COLO668 (cell line): ENCODE measurements at regions not wholly inside any gene's neighbourhood (a gene's known extent, or its start where the extent isn't known, plus 50 kb on each side); places are given as distances from the start of the nearest gene placed in this dataset.

Experiments used
- DNase-seq: peaks from one replicate; lab custom pipeline; 2025; ENCODE audit not compliant: unreplicated experiment; lab: John Stamatoyannopoulos, UW

DNA sequence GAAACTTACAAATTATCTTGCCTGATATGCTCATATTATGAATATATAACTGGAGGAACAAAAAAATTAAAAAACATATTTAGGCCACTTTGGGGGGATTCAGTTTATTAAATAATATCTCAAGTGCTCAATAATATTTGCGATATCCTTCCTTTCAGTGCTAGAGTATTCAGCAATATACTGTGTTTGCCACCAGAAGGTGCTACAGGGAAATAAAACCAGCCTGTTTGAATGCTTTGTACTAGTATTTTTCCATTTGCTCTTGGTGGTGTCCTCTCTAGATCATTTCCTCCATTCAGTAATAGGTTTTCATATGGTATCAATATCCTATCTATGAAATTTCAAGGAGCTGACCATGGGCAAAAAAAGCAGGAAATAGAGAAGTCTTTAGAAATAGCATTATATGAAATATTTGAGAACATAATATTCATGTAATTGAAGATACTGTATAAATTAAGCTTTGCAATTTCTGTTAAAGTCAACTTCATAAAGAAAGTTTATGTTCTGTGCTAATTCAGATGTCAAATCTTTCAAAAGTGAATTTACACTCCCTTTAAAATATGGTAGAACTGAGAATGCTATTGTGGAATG is 106.2 kb upstream of the NAV3 start:
- DNase-seq: peak; percentile 24

DNA sequence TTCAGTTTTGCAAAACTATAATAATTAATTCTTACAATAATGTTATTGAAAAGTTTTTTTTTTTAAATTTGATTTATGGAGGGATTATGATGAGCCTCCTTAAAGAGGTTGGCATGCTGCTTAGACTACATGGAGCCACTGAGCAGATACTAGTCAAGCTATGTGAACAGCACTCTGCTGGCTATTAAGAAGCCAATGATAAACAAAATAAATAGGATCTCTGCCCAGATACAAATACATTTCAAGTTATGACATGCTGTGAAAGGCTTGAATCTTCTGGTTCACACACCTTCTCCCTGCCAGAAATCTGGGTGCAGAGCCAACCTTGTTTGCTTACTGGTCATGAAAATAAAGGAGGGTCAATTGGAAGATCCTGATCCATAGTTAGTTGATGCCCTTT is 107.4 kb upstream of the NAV3 start:
- no peak for DNase-seq

DNA sequence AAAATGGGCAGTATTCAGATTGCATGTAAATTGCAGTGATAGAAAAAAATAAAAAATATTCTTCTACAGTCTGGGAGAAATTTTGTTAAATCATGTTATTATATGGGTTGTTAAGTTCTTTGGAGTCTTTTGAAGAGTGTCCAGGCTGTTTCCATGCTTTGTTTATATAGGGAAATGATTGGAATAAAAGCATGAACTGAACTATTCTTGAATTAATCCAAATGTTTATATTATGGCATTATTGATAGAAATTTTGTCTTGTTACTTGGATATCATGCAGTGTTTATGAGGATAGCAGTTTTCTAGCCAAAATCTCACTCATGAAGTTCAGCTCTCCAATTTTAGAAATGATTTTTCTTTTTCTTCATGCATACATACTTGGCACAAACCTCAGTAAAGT is 108.2 kb upstream of the NAV3 start:
- DNase-seq: no peak

DNA sequence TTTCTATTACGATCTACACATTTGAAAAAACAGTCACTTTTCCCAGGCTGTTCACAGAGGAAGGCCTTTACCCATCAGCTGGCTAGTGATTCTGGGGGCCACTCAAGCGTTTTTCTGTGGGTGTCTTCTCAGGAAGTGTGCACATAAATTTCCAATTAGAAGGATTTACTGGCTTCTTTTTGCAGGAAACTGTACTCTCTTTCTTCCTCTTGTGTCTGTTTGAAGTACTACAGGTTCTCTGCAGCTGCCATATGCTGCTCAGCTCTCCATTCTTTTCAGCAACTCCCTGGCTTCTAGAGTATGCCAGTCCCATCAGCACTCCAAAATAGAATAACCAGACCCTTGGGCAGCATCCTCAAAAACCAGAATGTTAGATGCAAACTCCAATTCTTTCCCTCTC is 110.4 kb upstream of the NAV3 start:
- no peak for DNase-seq

DNA sequence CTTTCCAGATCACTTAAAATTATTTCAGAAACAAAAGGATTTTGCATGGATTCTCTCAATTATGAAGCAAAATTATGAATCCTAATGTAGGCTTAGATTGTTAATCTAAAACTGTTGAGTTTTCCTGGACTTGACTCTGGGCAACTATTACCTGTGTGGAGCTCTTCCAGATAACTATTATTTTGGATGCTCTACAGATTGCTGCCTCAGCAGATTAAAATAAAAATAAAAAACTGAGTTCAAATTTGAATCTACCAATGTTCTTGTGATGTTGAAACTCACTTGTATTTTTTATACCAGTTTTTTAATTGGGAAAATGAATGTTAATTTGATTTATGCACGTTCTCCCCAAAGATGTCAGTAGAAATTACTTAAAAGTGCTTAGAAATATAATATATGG is 120.5 kb upstream of the NAV3 start:
- no peak for DNase-seq

DNA sequence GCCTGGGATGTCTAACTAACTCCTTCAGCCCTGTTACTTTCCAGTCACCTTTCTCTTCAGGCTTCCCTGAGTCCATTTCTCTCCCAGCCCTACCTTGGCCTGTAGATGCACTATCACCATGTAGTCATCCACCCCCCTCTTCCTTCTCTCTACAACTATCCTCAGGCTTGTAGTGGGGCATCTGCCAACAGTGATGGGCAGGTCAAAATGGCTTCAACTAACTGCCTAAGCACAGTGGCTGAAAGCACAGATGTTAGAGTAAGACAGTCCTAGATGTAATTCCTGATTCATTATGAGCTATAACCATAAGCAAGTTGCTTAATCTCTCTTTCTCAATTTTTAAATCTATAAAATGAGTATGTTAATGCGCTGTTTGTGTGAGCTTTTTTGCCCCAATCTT is 133.6 kb upstream of the NAV3 start:
- DNase-seq: no peak

DNA sequence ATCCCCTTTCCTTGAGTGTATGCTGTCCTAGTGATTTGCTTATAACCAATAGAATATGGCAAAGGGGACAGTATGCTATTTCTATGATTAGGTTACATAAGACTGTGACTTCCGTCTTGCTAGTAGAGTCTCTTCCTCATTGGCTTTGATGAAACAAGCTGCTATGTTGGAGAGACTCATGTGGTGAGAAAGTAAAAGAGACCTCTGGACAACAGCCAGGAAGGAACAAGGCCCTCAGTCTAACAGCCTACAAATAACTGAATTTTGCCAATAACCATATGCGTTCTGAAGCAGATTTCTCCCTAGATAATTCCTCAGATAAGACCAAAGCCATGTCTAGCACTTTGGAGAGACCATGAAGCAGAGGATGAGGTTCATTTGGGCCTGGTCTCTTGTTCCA is 134.5 kb upstream of the NAV3 start:
- no peak for DNase-seq

DNA sequence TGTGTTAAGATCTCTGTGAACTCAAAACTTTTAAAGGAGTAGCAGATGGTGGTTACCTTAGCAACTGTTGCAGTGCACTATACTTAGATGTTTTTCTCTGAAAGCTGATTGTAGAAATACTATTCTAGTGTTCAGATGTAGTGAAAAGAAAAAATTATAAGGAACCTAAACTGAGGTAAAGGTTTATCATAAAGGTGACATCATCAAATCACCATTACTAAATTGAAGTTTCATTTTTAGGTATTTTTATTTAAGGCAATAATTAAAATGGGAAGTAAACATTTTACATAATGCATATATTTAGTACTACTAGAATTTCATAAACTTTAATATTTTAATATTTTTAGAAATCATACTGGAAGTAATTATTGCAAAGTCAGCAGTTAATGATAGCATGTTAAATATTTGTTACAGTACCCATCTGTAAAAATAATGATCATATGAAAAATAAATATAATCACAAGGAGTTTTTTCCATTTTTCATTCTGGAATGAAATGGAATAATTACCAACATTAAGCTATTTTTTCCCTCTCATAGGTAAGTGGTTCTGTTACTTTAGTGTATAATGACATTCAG is 141.1 kb upstream of the NAV3 start:
- no peak for DNase-seq

DNA sequence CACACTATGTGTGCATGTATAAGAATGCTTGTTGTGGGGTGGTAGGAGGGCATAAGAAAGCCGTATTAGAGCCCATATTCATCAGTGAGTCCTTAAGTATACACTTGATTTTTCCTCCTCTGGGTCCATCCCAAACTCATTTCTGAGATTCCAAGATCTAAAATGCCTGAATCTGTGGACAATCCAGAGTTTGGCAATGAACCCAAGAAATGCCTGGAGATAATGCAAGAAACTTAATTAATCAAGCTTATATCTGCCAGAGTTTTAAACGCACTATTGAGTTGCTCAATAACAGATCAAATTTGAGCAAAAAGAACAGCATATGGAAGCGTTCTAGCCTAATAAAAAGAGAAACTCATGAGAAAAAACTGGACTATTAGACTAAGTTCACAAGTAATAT is 143.4 kb upstream of the NAV3 start:
- DNase-seq: no peak

DNA sequence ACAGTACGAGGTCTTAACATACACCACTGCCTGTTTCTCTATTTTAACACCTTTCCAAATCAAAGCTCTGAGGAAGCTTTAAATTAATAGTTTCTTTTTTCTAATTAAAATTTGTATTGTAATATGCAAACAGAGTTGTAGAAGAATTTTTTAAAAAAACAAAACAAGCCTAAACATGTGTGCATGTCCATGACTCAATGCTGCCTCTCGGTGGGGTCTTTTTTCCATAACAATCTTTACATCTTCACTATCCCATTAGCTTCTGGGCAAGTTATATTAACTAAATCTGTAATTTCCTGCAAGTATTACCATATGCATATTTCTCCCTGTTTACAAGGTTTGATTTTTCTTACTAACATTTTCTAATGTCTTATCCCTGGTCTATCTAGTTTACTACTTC is 143.9 kb upstream of the NAV3 start:
- DNase-seq: no peak

DNA sequence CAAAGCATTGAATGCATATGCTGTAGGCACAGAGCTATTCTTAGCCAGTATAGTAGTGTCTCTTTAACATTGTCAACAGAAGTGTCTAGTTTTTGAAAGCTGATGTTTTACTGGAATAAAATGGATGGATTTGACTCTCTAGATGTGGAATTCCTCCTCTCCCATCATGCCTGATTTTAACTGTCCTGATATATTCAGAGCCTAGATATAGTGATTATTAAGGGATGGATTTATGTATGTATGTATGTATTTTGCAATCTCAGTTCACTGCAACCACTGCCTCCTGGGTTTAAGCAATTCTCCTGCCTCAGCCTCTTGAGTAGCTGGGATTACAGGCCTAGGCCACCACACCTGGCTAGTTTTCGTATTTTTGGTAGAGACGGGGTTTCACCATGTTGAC is 144.8 kb upstream of the NAV3 start:
- no peak for DNase-seq

DNA sequence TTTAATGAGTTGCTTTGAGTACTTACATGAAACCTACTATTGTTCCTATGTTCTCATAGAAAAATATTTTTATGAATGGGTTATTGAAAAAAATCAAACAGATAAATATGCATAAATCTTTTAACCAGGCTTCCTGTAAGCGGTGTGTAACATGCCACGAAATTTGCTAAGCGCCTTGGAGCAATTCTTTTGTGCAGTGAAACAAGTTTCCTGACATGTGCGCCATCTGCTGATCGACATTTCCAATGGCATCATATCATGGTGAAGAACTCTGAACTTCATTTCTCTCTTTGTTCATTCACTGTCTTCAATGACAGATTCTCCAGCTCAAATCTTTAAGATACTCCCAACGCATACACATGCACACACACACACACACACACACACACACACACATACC is 145.6 kb upstream of the NAV3 start:
- peak; percentile 50 for DNase-seq

DNA sequence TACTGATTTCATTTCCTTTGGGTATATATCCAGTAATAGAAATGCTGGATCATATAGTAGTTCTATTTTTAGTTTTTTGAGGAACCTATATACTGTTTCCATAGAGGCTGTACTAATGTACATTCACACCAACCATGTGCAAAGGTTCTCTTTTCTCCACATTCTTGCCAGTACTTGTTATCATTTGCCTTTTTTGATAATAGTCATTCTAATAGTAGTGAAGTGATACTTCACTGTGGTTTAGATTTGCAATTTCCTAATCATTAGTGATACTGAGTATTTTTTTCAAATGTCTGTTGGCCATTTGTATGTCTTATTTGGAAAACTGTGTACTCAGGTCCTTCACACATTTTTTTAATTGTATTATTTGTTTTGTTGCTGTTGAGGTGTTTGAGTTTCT is 148.2 kb upstream of the NAV3 start:
- DNase-seq: no peak

DNA sequence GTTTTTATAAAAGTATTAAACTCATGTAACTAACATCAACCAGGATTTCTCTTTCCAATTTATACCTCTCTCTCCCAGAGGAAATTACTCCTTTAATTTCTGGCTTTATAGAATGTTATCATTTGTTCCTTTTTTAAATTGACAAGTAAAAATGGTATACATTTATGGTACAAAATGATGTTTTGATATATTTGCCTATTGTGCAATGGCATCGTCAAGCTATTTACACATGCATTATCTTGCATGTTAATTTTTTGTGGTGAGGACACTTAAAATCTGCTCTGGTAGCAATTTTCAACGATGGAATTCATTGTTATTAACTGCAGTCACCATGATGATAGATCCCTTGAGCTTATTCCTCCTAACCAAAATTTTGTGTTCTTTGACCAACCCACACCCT is 149.0 kb upstream of the NAV3 start:
- no peak for DNase-seq

DNA sequence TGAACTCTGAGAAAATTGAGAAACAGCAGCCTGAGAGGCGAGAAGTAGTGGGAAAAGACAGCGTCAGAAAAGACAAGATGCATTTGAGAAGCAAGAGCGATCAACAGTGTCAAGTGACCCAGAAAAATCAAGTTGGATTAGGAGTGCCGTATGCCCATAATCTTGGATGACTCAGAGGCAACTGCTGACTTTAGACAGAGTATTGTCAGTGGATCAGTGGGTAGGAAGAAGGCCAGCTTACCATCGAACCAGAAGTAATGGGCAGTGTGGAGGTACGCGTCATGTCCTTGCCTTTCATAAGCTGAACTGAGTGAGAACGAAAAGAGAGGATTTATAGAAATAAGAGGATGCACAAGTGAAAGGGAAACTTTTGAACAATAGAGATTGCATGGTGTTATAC is 151.0 kb upstream of the NAV3 start:
- DNase-seq: no peak

DNA sequence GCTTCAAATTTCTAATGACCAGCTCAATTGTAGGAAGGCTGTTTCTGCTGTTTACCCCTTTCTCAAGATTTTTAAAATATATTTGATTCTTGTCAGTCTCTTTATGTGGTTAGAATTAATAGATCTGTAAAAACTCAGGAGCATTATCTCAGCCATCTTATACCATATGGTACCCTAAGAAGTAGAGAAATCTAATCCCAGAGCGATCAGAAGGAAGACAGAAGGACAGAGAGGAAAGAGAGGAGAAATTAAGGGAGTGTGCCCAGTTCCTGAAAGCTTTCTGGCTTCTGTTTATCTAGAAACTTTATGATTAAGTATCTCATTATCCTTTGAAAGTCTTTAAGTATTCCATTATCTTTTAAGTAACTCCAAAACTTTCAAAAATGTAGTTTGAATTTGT is 152.1 kb upstream of the NAV3 start:
- no peak for DNase-seq

DNA sequence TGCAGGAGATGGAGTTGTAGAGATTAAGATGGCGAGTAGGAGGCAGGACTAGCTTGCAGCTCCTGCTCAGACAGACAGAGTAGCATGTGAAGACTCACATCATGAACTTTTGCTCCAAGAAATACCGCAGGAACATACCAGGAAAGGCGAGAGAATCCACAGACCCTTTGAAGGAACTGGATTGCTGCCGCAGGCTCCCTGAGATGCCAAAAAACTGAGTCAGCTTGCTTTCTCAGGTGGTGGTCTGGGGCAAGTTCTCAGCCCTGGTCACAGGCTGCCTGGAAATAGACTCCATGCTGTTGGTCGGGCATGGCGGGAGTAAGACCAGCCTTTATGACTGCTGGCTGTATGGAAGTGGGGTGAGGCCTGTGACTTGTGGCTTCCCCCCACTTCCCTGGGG is 163.6 kb upstream of the NAV3 start:
- DNase-seq: no peak

DNA sequence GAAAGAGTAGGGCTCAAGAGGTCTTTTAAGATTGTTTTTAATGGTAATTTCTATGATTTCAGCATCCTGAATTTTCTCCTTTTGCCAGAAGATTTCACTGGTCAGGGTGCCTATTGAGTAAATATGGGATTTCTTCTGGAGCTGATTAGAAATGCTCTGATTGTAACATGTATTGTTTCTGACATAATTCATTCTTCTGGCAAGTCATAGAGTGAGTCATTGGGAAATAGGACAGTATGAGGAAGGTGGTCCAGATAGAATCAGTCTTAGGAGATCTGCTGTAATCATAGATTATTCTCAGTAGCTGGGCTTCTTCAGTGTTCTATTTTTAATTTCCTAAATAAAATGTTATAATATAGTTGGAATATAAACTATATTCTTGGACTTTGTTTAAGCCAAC is 182.0 kb upstream of the NAV3 start:
- DNase-seq: no peak

DNA sequence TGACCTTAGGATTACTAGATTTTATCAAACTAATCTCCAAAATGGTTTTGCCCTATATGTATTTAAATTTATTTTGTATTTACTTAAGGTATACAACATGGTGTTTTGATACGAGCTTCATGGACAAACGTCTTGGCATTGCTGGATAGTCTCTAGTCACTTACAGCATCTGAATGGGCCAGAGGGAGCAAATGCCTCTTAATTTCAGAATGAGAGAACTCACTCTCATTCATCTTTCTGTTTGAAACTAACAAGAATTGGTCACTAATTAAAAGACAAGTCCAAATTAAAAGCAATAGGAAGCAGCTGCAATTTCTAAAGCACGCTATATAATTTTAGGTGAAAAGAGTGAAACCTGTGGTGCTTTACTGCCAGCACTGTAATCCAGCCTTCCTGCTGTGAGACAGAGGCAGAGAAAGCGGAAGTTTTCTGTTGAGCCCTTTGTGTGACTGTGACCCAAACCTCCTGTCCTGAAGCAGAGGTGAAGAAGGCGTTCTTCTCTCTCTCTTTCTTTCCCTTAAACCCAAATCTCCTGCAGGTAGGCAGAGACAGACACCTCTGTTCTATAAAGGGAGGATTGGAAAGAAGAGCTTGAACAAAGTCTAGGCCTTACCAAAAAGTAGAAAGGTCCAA is 184.6 kb upstream of the NAV3 start:
- DNase-seq: no peak

DNA sequence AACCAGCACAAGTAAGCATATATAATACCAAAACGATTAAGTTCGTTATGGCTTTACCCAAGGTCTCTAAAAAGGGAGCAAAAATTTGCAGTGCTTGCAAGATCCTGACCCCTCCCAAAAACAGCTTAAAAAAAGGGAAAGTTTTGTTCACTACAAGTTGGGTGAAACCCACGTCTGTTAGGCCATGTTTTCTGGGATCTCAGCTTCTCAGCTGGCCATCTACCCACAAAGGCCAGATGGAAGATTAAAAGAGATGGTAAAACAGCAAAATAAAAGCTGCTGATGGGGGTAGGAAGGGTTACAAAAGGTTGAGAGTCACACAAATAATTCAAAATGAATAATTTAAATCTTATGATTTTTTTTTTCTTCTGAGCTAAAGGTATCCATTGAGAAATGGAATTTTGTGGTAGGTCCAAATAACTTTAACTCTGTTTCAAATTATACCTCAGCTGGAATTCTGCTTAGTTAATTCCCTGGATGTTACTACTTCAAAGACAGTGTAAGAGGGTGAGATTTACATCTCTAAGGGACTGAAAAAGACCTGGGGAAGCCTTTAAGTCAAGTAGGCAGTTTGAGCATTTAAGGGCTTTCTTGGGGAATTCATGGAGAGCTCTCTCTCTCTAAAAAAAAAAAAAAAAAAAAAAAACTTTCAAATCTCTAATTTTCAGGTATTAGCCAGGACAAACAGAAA is 185.6 kb upstream of the NAV3 start:
- no peak for DNase-seq

DNA sequence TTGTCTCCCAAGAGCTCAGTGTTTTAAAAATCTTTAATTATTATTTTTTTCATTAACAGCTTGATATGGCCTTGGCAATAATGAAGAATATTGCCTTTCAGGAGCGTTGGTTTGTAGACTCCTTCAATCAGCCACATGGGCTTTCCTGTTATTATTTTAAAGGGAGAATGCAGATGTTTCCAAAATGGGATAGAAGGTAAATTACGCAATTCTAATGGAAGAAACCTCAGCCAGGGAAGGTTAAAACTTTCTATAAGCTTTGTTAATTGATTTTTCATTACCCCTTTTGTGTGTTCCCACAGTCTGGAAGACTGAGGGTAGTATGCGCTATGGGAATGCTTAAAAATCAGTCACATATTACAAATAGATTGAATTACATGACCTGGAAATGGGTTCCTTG is 188.4 kb upstream of the NAV3 start:
- DNase-seq: no peak

DNA sequence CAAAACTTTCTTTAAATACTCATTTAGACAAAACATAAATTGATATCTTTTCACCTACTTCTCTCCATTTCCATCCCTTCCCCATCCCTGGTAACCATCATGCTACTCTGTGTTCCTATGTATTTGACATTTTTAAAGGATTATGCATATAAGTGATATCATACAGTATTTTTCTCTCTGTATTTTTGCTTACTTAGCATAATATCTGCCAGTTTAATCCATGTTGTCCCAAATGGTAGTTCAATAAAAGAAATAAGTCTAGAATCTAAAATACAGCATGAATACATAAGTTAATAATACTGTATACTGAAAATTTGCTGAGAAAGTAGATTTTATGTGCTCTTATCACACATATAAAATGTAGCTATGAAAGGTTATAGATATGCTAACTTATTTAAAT is 190.3 kb upstream of the NAV3 start:
- no peak for DNase-seq
